COLO668 (cell line): ENCODE measurements at regions not wholly inside any gene's neighbourhood (a gene's known extent, or its start where the extent isn't known, plus 50 kb on each side); places are given as distances from the start of the nearest gene placed in this dataset.
A peak's percentile ranks its signal among the peaks of the same experiment; 100 is the strongest.

ENCODE experiments used
- DNase-seq: peaks from one replicate; lab custom pipeline; 2025; ENCODE audit not compliant: unreplicated experiment; lab: John Stamatoyannopoulos, UW

- no peak for DNase-seq
Observed at GRCh38 chr21:38556390-38556789, 58.1 kb upstream of the ERG start.

GRCh38 chr21:38561205-38561604, 62.9 kb upstream of the ERG start:
- DNase-seq: no peak

DNA sequence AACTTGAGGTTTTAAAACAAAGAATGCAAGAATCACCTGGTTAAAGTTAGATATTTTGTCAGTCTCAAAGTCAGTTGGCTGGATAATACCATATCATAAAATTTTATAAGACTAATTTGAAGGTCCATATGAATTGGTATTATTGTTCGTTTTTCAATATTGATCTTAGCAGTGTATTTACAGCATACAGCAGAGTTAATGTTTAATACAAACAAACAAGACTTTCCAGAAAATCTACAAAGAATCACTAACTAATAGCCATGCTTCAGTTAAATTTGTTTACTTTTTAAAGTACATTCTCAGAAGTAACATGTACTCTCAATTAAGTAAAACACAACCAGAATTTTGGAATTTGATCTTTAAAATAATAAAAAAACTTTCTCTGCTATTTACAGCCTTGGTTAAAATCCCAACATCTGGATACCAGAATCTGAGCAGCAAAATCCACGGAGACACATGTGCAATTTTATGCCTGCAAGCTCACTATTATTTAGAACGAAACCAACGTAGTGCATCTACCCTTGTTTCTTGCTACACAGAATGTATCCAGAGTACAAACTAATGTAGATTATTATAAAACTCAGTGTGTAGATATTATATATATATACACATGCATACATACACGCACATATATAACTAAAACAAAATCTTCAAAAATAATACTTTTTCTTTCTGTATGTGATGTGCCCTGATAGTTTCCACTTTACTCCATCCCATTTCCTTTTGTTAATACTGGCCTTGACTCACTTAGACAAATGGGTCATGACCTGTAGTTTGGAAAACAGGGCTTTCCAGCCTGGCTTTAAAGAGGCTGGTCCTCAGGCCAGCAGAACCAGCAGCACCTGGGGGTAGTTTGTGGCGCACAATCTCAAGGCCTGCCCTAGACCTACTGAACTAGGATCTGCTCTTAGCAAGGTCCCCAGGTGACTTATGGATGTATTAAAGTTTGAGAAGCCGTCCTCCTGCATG, 63.6 kb upstream of the ERG start:
- no peak for DNase-seq

DNA sequence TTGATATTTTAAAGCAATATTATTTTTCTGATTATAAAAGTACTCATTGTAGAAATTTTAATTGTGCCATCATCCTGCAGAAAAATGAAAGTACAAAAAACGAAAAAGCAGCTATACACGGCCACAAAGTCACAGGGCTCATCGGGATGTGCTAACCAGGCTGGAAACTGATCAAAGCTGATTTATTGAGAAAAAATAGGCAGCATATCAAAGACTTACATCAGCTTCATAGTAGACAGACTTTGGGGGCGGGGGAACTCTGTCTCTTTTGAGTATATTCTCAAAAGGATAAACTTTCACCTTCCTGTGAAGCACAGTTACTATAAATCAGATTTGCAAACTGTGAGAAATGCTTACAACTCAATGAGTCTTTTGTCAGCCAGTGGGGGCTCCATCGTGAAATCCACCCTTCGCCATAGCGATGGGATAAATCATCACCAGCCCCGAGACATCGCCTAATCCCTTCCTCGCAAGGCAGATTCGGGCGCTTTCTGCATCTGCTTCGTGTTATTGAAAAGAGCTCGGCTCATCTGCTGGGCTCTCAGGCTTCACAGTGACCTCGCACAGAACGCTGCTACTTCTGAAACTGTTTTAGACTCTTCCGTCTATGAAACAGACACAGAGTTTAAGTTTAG, 69.2 kb upstream of the ERG start:
- DNase-seq: no peak

GRCh38 chr21:38567970-38568360, 69.7 kb upstream of the ERG start:
- DNase-seq: no peak

- DNase-seq: no peak
Observed at GRCh38 chr21:38569733-38570132, 71.5 kb upstream of the ERG start.

DNA sequence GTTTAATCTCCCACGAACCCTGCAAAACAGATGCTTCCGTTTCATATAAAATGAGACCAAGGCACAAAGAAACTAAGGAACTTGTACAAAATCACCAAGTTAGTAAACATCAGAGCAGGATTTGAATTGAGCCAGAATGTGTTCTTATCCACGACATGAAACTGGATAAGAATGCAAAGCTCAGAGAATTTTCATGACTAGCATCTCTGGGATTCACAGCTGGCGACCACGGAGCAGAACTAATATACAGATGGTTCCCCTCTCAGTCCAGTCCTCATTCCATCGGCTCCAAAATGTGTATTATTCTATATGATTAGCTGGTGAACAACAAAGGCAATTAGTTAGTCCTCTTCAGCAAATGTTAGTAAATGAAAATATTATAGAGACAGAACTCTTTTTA, 72.3 kb upstream of the ERG start:
- no peak for DNase-seq

- DNase-seq: no peak
Observed at GRCh38 chr21:38574895-38575575, 76.8 kb upstream of the ERG start.

GRCh38 chr21:38577887-38578286, 79.6 kb upstream of the ERG start:
- DNase-seq: no peak

DNA sequence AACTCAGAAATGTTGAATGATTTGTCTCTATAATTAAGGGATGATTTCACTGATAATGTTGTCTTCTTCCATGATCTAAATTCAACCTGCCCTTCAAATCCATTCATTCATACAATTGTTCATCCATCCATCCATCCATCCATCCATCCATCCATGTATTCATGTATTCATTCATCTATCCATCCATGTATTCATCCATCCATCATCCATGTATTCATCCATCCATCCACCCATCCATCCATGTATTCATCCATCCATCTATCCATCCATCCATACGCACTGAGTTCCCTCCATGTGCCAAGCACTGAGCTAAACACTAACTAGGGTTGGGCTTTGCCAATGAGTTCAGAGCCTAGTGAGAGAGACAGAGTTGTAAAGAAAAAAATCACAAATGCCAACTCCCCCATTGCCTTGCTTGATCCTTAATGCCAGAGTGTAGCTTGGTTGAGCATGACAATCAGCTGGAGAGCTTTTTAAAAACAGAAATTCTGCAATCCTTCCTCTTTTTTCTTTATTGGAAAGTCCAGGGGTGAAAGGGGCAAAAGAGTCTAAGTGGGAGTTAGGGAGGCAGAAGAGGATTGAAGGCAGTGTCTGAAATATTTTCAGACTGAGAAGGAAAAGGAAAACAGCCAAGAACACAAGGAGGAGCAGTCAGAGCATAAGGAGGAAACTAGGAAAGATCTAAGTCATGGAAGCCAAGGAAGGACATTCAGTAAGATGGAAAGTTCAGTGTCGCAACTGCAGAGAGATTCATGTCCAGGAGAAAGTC, 92.4 kb upstream of the ERG start:
- DNase-seq: no peak

DNA sequence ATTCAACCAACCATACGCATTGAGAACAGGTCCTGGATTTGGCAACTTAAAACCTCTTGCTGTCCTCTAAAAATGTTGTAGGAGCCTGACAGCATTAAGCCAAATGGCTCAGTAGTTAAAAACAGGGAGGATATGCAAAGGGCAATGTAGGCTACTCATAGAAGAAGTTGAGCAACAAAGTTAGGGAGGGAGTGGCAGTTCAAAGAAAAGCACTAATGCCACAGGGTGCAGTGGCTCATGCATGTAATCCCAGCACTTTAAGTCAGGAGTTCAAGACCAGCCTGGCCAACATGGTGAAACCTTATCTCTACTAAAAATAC, 92.9 kb upstream of the ERG start:
- DNase-seq: no peak

DNA sequence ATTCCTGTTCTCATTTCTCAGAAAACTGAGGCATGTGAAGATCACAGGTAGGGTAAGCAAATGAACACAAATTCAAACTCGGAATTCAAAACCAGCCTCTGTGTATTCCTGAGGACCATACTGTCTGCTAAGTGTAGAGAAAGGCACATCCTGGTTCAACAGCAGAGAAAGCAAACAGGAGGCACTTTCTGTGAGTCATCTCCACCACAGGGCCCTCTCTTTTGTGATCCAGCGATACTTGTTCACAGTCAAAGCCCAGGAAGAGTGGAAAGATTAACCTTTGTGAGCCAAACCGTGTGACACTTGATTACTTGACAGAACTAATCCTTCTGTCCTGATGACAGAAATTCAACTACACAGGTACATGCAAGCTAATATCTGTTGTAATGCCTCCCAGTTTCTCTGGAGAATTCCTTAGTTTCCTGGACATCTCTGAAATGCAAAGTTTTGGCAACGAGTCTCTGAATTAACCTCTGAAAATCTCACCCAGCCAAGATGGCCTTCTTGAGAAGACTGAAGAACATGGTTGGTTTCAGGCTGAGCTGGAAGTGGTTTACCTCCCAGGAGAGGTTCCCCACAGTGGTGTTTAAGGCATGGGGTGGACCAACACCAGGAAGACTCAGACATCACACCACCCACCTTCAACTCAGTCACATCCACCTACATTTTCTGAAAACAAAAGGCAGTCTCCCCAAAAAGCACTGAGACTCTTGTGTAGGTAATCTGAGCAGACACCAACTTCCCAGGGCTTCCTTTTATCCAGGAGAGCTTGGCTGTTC, 98.2 kb upstream of the ERG start:
- peak; percentile 21 for DNase-seq

DNA sequence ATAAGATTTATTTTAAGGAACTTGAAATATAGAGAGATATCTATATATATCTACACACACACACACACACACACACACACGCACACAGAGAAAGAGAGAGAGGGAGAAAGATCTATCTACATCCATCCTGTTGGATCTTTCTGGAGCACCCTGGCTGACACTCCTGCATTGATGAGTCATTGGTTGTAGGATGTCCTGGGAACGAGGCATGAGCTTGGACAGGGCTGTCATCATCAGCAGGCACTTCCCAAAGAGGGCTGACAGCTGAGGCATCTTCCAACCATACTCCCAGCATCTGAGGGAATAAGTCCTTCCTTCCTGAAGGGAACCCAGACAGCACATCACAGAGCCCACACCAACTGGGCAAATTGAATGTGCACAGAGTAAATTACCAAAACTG, 99.1 kb upstream of the ERG start:
- DNase-seq: no peak

GRCh38 chr21:38598413-38598812, 100.1 kb upstream of the ERG start:
- DNase-seq: no peak

DNA sequence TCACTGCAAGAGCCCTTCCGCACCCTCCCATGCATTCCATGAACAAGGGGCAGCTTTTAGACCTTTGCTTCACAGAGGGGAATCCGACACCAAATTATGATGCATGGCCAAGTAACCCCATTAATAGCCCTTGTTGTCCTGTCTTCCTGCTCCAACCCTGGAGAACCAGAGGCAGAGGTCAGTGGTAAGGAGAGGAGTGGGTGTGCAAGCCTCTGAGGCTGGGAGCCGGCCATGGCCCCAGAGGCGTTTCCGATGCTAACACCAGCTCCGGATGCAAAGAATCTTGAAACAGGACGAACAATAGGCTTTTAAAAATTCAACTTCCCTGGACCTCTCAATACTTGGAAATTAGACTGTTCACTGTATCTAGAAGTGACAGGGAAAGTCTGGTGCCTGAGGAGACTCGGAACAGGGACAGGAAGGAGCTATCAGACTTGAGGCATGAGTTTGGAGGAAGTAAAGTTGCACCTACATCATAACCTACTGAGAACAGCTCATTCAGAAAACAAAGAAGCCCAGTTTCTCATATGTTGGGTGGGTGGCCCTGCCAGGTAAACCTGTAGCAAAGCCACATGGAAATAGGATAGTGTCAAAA, 101.2 kb upstream of the ERG start:
- DNase-seq: no peak

DNA sequence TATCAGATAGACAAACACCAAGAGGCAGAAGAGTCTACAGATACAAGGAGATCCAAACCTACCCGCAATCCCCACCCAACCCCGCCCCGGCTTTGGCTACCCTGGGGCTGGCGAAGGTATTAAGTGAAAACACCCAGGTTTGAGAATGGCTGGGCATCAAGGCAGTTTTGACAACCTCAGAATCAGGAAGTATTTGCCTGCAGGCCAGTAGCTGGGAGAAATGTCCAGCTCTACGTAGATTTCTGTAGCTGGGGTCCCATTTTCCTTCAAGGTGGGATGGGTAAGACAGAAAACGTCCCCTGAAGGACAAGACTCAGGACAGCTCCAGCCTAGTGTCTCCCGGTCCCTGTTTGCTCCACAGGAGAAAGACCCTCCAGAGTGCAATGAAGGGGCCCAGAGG, 101.8 kb upstream of the ERG start:
- no peak for DNase-seq

GRCh38 chr21:38605236-38605635, 107.0 kb upstream of the ERG start:
- no peak for DNase-seq

DNA sequence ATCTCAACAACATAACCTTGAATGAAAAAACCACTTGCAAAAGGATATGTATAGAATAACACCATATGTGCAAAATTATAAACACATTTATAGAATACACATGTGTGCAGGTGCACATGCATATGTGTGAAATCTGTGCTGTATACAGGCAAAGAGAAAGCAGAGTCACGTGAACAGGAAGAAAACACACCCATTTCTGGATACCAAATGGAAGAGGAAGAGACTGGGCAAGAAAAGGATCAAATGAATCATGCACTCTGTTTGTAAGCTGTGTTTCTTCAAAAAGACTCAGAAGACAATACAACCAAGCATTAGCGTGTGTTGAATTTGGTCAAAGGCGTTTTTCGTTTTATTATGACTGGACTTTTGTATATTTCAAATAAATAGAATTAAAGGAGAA, 111.3 kb upstream of the ERG start:
- no peak for DNase-seq

GRCh38 chr21:38610623-38611251, 112.5 kb upstream of the ERG start:
- no peak for DNase-seq

DNA sequence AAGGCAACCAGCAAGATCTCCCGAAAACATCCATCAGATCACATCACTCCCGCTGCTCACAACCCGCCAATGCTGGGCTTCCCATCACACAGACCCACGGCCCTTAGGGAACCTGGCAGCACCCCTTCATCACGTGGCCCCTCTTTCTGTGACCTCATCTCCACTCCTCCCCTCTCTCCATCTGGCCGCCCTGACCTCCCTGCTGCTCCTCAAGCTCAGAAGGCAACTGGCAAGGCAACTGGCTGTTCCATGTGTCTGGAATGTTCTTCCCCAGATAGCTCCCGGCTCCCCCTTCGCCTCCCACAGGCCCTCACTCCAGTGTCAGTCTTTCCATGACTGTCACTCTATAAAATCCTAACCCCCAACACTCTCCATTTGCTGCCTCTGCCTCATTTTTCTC, 113.0 kb upstream of the ERG start:
- DNase-seq: no peak
